Hypothalamus (tissue), 51 donors: ENCODE measurements at regions not wholly inside any gene's neighbourhood (a gene's known extent, or its start where the extent isn't known, plus 50 kb on each side); places are given as distances from the start of the nearest gene placed in this dataset.
"Not testable (repeated sequence)": the region's sequence is repeated elsewhere in the genome, so short reads cannot be mapped to it uniquely, and the experiment has no call there.

Experiments
- DNase-seq, 51 donors: peaks; one replicate each; lab custom pipeline; 2025; lab: John Stamatoyannopoulos, UW

- no peak for DNase-seq
Observed at GRCh38 chr14:65957631-65958205, 528.5 kb upstream of the CCDC196 start.

GRCh38 chr14:65958664-65959562 is 527.3 kb upstream of the CCDC196 start:
- peak in 1 of 51 donors; percentile 1 for DNase-seq

GRCh38 chr14:65959563-65960024 is 526.6 kb upstream of the CCDC196 start:
- DNase-seq = no peak

GRCh38 chr14:65961004-65961403 is 525.2 kb upstream of the CCDC196 start:
- peak in 23 of 51 donors; percentile 1 to 57 (median 11) for DNase-seq

- no peak for DNase-seq
Observed at GRCh38 chr14:65962952-65963351, 523.2 kb upstream of the CCDC196 start.

GRCh38 chr14:65964366-65964765 is 521.8 kb upstream of the CCDC196 start:
- no peak for DNase-seq

- DNase-seq = no peak
Observed at GRCh38 chr14:65966188-65966587, 520.0 kb upstream of the CCDC196 start.

GRCh38 chr14:65972346-65972870 is 513.8 kb upstream of the CCDC196 start:
- no peak for DNase-seq

GRCh38 chr14:65972891-65973290 is 513.3 kb upstream of the CCDC196 start:
- no peak for DNase-seq

GRCh38 chr14:65975865-65976264 is 510.3 kb upstream of the CCDC196 start:
- DNase-seq = no peak

- DNase-seq = no peak
Observed at GRCh38 chr14:65976761-65977404, 509.3 kb upstream of the CCDC196 start.

GRCh38 chr14:65981192-65981843 is 504.9 kb upstream of the CCDC196 start:
- no peak for DNase-seq

- no peak for DNase-seq
Observed at GRCh38 chr14:65986041-65986440, 500.1 kb upstream of the CCDC196 start.

GRCh38 chr14:65989981-65990380 is 496.2 kb upstream of the CCDC196 start:
- DNase-seq = no peak

GRCh38 chr14:65991104-65991503 is 495.1 kb upstream of the CCDC196 start:
- DNase-seq = no peak

GRCh38 chr14:65991935-65992334 is 494.2 kb upstream of the CCDC196 start:
- DNase-seq = not testable (repeated sequence)

GRCh38 chr14:65993103-65993502 is 493.1 kb upstream of the CCDC196 start:
- no peak for DNase-seq

- no peak for DNase-seq
Observed at GRCh38 chr14:65993996-65994395, 492.2 kb upstream of the CCDC196 start.

- no peak for DNase-seq
Observed at GRCh38 chr14:65997347-65997746, 488.8 kb upstream of the CCDC196 start.

- no peak for DNase-seq
Observed at GRCh38 chr14:65999865-66000264, 486.3 kb upstream of the CCDC196 start.

- no peak for DNase-seq
Observed at GRCh38 chr14:66000766-66001165, 485.4 kb upstream of the CCDC196 start.
